HepG2 (cell line): ENCODE measurements at regions not wholly inside any gene's neighbourhood (a gene's known extent, or its start where the extent isn't known, plus 50 kb on each side); places are given as distances from the start of the nearest gene placed in this dataset.

Experiments
- ATAC-seq: fragments of 200-7000 bp; cut with Tn5 transposase; 3 replicates; pipeline ENCODE4 v1.9.1; 2020; ENCODE audit warnings: mild to moderate bottlenecking, moderate library complexity
- BruUV-seq: library from RNA; stranded (reverse); fragments of 400-500 nt; replicated peaks from 2 replicates; lab custom pipeline; 2021; lab: Mats Ljungman, UMichigan
- CTCF ChIA-PET: fragments of 300-600 bp; formaldehyde crosslinking; extraction: SDS; loops from one replicate; lab custom pipeline; 2021; ENCODE audit warnings: low total read pairs, inconsistent platforms, low intra/inter-chr PET ratio; lab: Yijun Ruan, JAX
- POLR2A ChIA-PET: fragments of 350-600 bp; sonication (Branson Sonifier 250); formaldehyde crosslinking; loops from one replicate; lab custom pipeline; 2020; ENCODE audit warnings: antibody characterized with exemption, inconsistent platforms; lab: Yijun Ruan, JAX
- DNase-seq: peaks from one replicate; pipeline ENCODE4 v3.0.0-alpha.2; 2015; ENCODE audit warnings: low spot score
- FAIRE-seq: peaks from 3 replicates; lab custom pipeline; 2011; peaks lifted over from hg19 to GRCh38; lab: Jason Lieb, UNC
- H2AFZ ChIP-seq: one replicate; pipeline ENCODE4 v1.6.1; 2011; ENCODE audit warnings: low read length, inconsistent platforms
- H3K27ac ChIP-seq: fragments of 300-600 bp; 3 replicates; pipeline ENCODE4 v1.8.0; 2011; ENCODE audit warnings: mixed run types, mild to moderate bottlenecking, mixed read lengths, low read length, inconsistent platforms; ENCODE audit not compliant: insufficient read depth; ENCODE audit errors: extremely low read length
- H3K27me3 ChIP-seq, 2 experiments: fragments of 200-600 bp in 1 of 2; 2 replicates in 1 of 2; 3 replicates in 1 of 2; pipeline versions ENCODE4 v1.6.0 to v1.8.0; 2011; ENCODE audit warnings: low read length in 2 of 2, mild to moderate bottlenecking in 2 of 2, moderate library complexity in 2 of 2, inconsistent platforms in 1 of 2; ENCODE audit not compliant: insufficient read depth in 2 of 2, control insufficient read depth in 1 of 2
- H3K36me3 ChIP-seq, 2 experiments: fragments of 200-600 bp in 1 of 2; replicated peaks in 1 of 2; 2 replicates in 1 of 2; 3 replicates in 1 of 2; pipeline versions ENCODE4 v1.5.1 to v1.8.0; 2011; ENCODE audit warnings: low read length in 2 of 2, inconsistent platforms in 1 of 2; ENCODE audit not compliant: insufficient read depth in 2 of 2, control insufficient read depth in 1 of 2
- H3K4me1 ChIP-seq: 2 replicates; pipeline ENCODE4 v1.5.1; 2012; ENCODE audit warnings: low read length, inconsistent platforms; ENCODE audit not compliant: insufficient read depth
- H3K4me2 ChIP-seq: 2 replicates; pipeline ENCODE4 v1.6.0; 2011; ENCODE audit warnings: low read depth, low read length, inconsistent platforms
- H3K4me3 ChIP-seq, 3 experiments: fragments of 200-600 bp in 1 of 3; sonication (generic), shearing (Covaris generic) in 1 of 3; replicated peaks in 1 of 3; 2 replicates each; pipeline ENCODE4 v1.5.1; 2011 to 2016; ENCODE audit warnings: low read length in 3 of 3, inconsistent platforms in 2 of 3, low read depth in 2 of 3, mild to moderate bottlenecking in 2 of 3, control low read depth in 1 of 3, mixed read lengths in 1 of 3; ENCODE audit not compliant: insufficient read depth in 1 of 3
- H3K79me2 ChIP-seq: one replicate; pipeline ENCODE4 v1.6.1; 2011; ENCODE audit warnings: low read length, inconsistent platforms; ENCODE audit not compliant: insufficient read depth
- H3K9ac ChIP-seq: 2 replicates; pipeline ENCODE4 v1.6.0; 2011; ENCODE audit warnings: mild to moderate bottlenecking, low read depth, low read length, inconsistent platforms; ENCODE audit not compliant: insufficient read depth
- H3K9me3 ChIP-seq: 2 replicates; pipeline ENCODE4 v1.5.1; 2012; ENCODE audit warnings: mild to moderate bottlenecking, low read length
- H4K20me1 ChIP-seq: 2 replicates; pipeline ENCODE4 v1.6.0; 2011; ENCODE audit warnings: inconsistent platforms, mild to moderate bottlenecking, low read length, moderate library complexity; ENCODE audit not compliant: insufficient read depth
- FOXO1 ChIP-seq: sonication (generic); formaldehyde crosslinking; IDR thresholded peaks from 2 replicates; pipeline ENCODE4 v1.4.0; 2020; ENCODE audit warnings: missing genetic modification reagents
- HES4 ChIP-seq: sonication (generic); formaldehyde crosslinking; IDR thresholded peaks from 2 replicates; pipeline ENCODE4 v1.9.0; 2021; ENCODE audit warnings: mild to moderate bottlenecking, missing genetic modification reagents, borderline replicate concordance
- MIXL1 ChIP-seq: IDR thresholded peaks from 2 replicates; pipeline ENCODE4 v1.6.1; 2016
- U2AF2 ChIP-seq: fragments of 200-400 bp; formaldehyde crosslinking; IDR thresholded peaks from 2 replicates; pipeline ENCODE4 v1.6.1; 2017; ENCODE audit warnings: low read depth, mild to moderate bottlenecking, low read length
- WGBS: methylation state at CpG from one replicate; pipeline ENCODE4 v1.1.6; 2017; ENCODE audit warnings: low lambda C conversion rate; 5-methylcytosine and 5-hydroxymethylcytosine counted together
- in situ Hi-C: cut with HindIII; loops from 2 replicates; pipeline ENCODE4 v1.10.0; 2017; ENCODE audit warnings: low pct_unique_long_range_greater_than_20kb; ENCODE audit not compliant: extremely low pct_ligation_motif_present
- intact Hi-C: fragments of 100-400 bp; cut with micrococcal nuclease; formaldehyde crosslinking; loops from one replicate; pipeline ENCODE4 v1.10.0; 2022; ENCODE audit not compliant: unreplicated experiment
- TF ChIP-seq, protein P1 (sequence below), 2 experiments: sonication (generic) in 1 of 2; formaldehyde crosslinking in 1 of 2; IDR thresholded peaks; 2 replicates each; pipeline versions ENCODE4 v1.4.0 to v1.6.1; 2016 to 2020; ENCODE audit warnings: borderline replicate concordance in 1 of 2, low read depth in 1 of 2, mild to moderate bottlenecking in 1 of 2, missing genetic modification reagents in 1 of 2
- TF ChIP-seq, protein P2 (sequence below): sonication (generic); formaldehyde crosslinking; IDR thresholded peaks from 2 replicates; pipeline ENCODE4 v1.4.0; 2020; ENCODE audit warnings: mild to moderate bottlenecking, missing genetic modification reagents

DNA sequence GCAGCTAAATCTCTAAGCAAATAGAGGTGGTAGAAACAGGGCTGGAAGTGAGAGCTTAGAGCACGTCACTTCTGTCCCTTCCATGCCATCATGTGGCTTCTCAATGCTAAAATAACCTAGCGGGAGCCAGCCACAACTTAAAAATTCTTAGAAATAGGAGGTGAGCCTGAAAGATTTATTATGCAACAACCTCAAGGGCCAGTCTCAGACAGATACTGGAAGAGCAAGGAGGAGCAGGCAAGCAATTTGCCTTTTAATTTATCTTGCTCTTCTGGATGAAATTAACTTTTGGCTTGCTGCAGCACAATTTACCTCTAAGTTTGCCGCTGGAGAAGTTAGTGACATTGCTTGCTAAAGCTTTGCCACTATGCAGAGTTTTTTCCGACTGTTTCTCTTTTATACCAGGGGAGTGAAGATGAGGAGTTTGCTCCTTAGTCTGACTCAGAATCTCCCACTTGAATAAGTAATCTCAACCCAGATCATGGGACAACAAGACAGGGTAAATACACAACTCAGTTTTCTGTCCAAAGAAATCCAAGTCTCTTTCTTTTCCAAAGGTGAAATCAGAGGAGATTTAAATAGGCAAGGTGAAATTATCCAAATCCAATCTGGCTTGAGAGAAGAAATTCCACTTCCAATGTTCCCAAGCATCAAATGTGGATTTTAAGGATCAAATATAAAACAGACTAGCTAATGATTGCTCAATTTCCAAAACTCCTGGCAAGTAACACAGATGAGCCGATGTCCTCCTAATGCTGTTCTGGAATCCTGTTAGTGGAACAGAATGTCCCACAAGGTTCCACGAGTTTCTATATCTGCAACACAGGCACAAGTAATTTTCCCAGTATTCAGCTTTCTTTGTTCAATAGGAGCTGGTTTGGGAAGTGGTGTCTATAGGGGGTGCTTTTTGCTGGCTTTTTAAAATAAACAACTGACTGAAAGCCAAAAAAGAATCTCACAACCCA is 329.4 kb upstream of the RORA start:
- no peaks in the 10 kb centered on the region for H3K4me1 ChIP-seq
- no peak overlapping the region for H2AFZ ChIP-seq
- in situ Hi-C loops = no loop called here
- intact Hi-C loops = no loop called here
- FAIRE-seq (no peak), DNase-seq (no peak), ATAC-seq (no peak)
- CTCF ChIA-PET = no interaction called here
- H3K36me3 ChIP-seq = no peaks in the 10 kb centered on the region
- no peaks in the 10 kb centered on the region for H3K27me3 ChIP-seq
- no peak overlapping the region for H3K9ac ChIP-seq
- no peaks in the 10 kb centered on the region for H4K20me1 ChIP-seq
- BruUV-seq = no TSS peak
- TF ChIP-seq FOXO1 (CRISPR knock-in tag) = no peak
- TF ChIP-seq U2AF2 = no peak
- TF ChIP-seq, protein P1, sequence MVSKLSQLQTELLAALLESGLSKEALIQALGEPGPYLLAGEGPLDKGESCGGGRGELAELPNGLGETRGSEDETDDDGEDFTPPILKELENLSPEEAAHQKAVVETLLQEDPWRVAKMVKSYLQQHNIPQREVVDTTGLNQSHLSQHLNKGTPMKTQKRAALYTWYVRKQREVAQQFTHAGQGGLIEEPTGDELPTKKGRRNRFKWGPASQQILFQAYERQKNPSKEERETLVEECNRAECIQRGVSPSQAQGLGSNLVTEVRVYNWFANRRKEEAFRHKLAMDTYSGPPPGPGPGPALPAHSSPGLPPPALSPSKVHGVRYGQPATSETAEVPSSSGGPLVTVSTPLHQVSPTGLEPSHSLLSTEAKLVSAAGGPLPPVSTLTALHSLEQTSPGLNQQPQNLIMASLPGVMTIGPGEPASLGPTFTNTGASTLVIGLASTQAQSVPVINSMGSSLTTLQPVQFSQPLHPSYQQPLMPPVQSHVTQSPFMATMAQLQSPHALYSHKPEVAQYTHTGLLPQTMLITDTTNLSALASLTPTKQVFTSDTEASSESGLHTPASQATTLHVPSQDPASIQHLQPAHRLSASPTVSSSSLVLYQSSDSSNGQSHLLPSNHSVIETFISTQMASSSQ (IDR thresholded peaks at IDR 0.05; ENCODE audit: low read depth) = no peak
- TF ChIP-seq, protein P1 (CRISPR knock-in tag; IDR thresholded peaks at IDR 0.05; ENCODE audit: borderline replicate concordance) = no peak
- TF ChIP-seq, protein P2, sequence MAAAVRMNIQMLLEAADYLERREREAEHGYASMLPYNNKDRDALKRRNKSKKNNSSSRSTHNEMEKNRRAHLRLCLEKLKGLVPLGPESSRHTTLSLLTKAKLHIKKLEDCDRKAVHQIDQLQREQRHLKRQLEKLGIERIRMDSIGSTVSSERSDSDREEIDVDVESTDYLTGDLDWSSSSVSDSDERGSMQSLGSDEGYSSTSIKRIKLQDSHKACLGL (CRISPR knock-in tag) = no peak
- TF ChIP-seq HES4 (CRISPR knock-in tag) = no peak
- no peak for TF ChIP-seq MIXL1
- TF ChIP-seq, all 625 proteins: peak for 0
- WGBS = 2% methylated on average over 6 of the region's 6 CpGs
- H3K4me2 ChIP-seq = no peak overlapping the region
- no peak overlapping the region for H3K4me3 ChIP-seq
- POLR2A ChIA-PET = no interaction called here
- H3K79me2 ChIP-seq = no peaks in the 10 kb centered on the region
- H3K27ac ChIP-seq = no peak overlapping the region
- no peaks in the 10 kb centered on the region for H3K9me3 ChIP-seq
